K562 (cell line): ENCODE measurements at regions not wholly inside any gene's neighbourhood (a gene's known extent, or its start where the extent isn't known, plus 50 kb on each side); places are given as distances from the start of the nearest gene placed in this dataset.

Experiments
- ATAC-seq: fragments of 200-7000 bp; cut with Tn5 transposase; 3 replicates; pipeline ENCODE4 v1.9.1; 2020; ENCODE audit warnings: moderate library complexity
- BruUV-seq: library from RNA; stranded (reverse); fragments of 400-500 nt; replicated peaks from 2 replicates; lab custom pipeline; 2021; lab: Mats Ljungman, UMichigan
- CTCF ChIA-PET: fragments of 300-600 bp; formaldehyde crosslinking; extraction: SDS; loops from one replicate; lab custom pipeline; 2021; ENCODE audit warnings: low intra/inter-chr PET ratio; lab: Yijun Ruan, JAX
- POLR2A ChIA-PET: fragments of 300-600, 350-650 bp; sonication (Branson Sonifier 250); formaldehyde crosslinking; extraction: SDS; loops from one replicate; lab custom pipeline; 2021; ENCODE audit warnings: antibody characterized with exemption, inconsistent platforms; lab: Yijun Ruan, JAX
- DNase-seq, 4 experiments: peaks; one replicate each; pipeline versions ENCODE4 v3.0.0 to v3.0.0-alpha.2; 2011 to 2018; ENCODE audit warnings: low spot score in 3 of 4, mixed read lengths in 3 of 4; ENCODE audit errors: extremely low read depth in 1 of 4
- FAIRE-seq: peaks from 2 replicates; lab custom pipeline; 2011; peaks lifted over from hg19 to GRCh38; lab: Jason Lieb, UNC
- H2AFZ ChIP-seq: 2 replicates; pipeline ENCODE4 v1.6.0; 2011; ENCODE audit warnings: low read depth, low read length, control low read depth, inconsistent platforms
- H3K27ac ChIP-seq: fragments of 200-600 bp; 3 replicates; pipeline ENCODE4 v1.8.0; 2011; ENCODE audit warnings: low read depth, mild to moderate bottlenecking, control low read depth, inconsistent platforms, low read length, moderate library complexity, mixed read lengths; ENCODE audit errors: extremely low read depth
- H3K27me3 ChIP-seq, 2 experiments: fragments of 300-600 bp in 1 of 2; 2 replicates in 1 of 2; 3 replicates in 1 of 2; pipeline versions ENCODE4 v1.6.0 to v1.8.0; 2011; ENCODE audit warnings: inconsistent platforms in 2 of 2, low read length in 2 of 2, mild to moderate bottlenecking in 1 of 2, mixed read lengths in 1 of 2, moderate library complexity in 1 of 2; ENCODE audit not compliant: control insufficient read depth in 2 of 2, insufficient read depth in 2 of 2
- H3K36me3 ChIP-seq: fragments of 300-600 bp; 3 replicates; pipeline ENCODE4 v1.8.0; 2011; ENCODE audit warnings: mild to moderate bottlenecking, low read length, inconsistent platforms; ENCODE audit not compliant: control insufficient read depth, insufficient read depth
- H3K4me1 ChIP-seq, 2 experiments: fragments of 200-600 bp in 1 of 2; replicated peaks in 1 of 2; 2 replicates in 1 of 2; 3 replicates in 1 of 2; pipeline versions ENCODE4 v1.5.1 to v1.8.0; 2011; ENCODE audit warnings: inconsistent platforms in 2 of 2, low read length in 2 of 2, mild to moderate bottlenecking in 1 of 2, mixed read lengths in 1 of 2, moderate library complexity in 1 of 2; ENCODE audit not compliant: control insufficient read depth in 2 of 2, insufficient read depth in 2 of 2
- H3K4me2 ChIP-seq: 2 replicates; pipeline ENCODE4 v1.6.1; 2011; ENCODE audit warnings: low read length, control low read depth, inconsistent platforms, mixed read lengths; ENCODE audit not compliant: insufficient read depth
- H3K4me3 ChIP-seq: fragments of 200-600 bp; sonication (generic), shearing (Covaris generic); 2 replicates; pipeline ENCODE4 v1.5.1; 2016; ENCODE audit warnings: control low read depth, inconsistent platforms
- H3K79me2 ChIP-seq: fragments of 200-600 bp; 3 replicates; pipeline ENCODE4 v1.8.0; 2011; ENCODE audit warnings: low read length, inconsistent platforms; ENCODE audit not compliant: control insufficient read depth, insufficient read depth
- H3K9ac ChIP-seq, 2 experiments: 2 replicates each; pipeline versions ENCODE4 v1.6.0 to v1.6.1; 2011; ENCODE audit warnings: low read depth in 2 of 2, low read length in 2 of 2, control low read depth in 1 of 2, inconsistent platforms in 1 of 2, mild to moderate bottlenecking in 1 of 2, mixed read lengths in 1 of 2; ENCODE audit not compliant: insufficient read depth in 1 of 2
- H3K9me1 ChIP-seq: one replicate; pipeline ENCODE4 v1.6.0; 2011; ENCODE audit warnings: inconsistent platforms, mild to moderate bottlenecking, low read length, moderate library complexity; ENCODE audit not compliant: control insufficient read depth, insufficient read depth
- H3K9me3 ChIP-seq: replicated peaks from 2 replicates; pipeline ENCODE4 v1.5.1; 2011; ENCODE audit warnings: low read depth, low read length, inconsistent platforms; ENCODE audit not compliant: control insufficient read depth, insufficient read depth
- H4K20me1 ChIP-seq: replicated peaks from 2 replicates; pipeline ENCODE4 v1.6.1; 2011; ENCODE audit warnings: low read length, inconsistent platforms, mixed read lengths; ENCODE audit not compliant: control insufficient read depth, insufficient read depth
- FOXA3 ChIP-seq, 2 experiments: fragments of 450-650 bp in 1 of 2; sonication (generic) in 1 of 2; formaldehyde crosslinking; IDR thresholded peaks in 1 of 2; conservative IDR thresholded peaks in 1 of 2; 2 replicates each; pipeline versions ENCODE4 v1.4.0 to v1.8.0; 2020 to 2022; ENCODE audit warnings: mild to moderate bottlenecking in 2 of 2, missing genetic modification reagents in 1 of 2
- LEF1 ChIP-seq: fragments of 450-650 bp; IDR thresholded peaks from 2 replicates; pipeline ENCODE4 v1.6.1; 2016; ENCODE audit warnings: mild to moderate bottlenecking
- PRPF4 ChIP-seq: fragments of 200-400 bp; formaldehyde crosslinking; IDR thresholded peaks from one replicate; pipeline ENCODE4 v1.6.1; 2017; ENCODE audit warnings: low read length, low read depth, mild to moderate bottlenecking; ENCODE audit not compliant: insufficient read depth, poor library complexity, severe bottlenecking
- PTRF ChIP-seq: fragments of 450-650 bp; IDR thresholded peaks from 2 replicates; pipeline ENCODE4 v1.6.1; 2016; ENCODE audit warnings: mild to moderate bottlenecking, missing genetic modification characterization, missing compliant biosample characterization
- RFX5 ChIP-seq: IDR thresholded peaks from 2 replicates; pipeline ENCODE4 v1.6.1; 2011; ENCODE audit warnings: low read depth, mild to moderate bottlenecking, improper control_type of control experiment, low read length
- TCF7L2 ChIP-seq: fragments of 150-350 bp; IDR thresholded peaks from 2 replicates; pipeline ENCODE4 v1.6.1; 2016; ENCODE audit warnings: low read depth, mild to moderate bottlenecking, low read length, moderate library complexity
- whole genome bisulfite sequencing: fragments of 100-300 bp; shearing (Covaris generic); methylation state at CpG from one replicate; pipeline ENCODE4 v1.1.6; 2016; ENCODE audit warnings: low coverage, mixed read lengths; ENCODE audit not compliant: insufficient coverage; ENCODE audit errors: missing lambda C conversion rate; 5-methylcytosine and 5-hydroxymethylcytosine counted together
- in situ Hi-C: fragments of 300-500 bp; cut with MboI; formaldehyde crosslinking; loops from 4 replicates; pipeline ENCODE4 v1.15.0; 2018; ENCODE audit warnings: inconsistent platforms, mixed read lengths
- intact Hi-C: fragments of 100-400 bp; cut with micrococcal nuclease; formaldehyde crosslinking; loops from 2 replicates; pipeline ENCODE4 v1.14.2; 2022
- TF ChIP-seq, protein P1 (sequence below): fragments of 450-650 bp; formaldehyde crosslinking; IDR thresholded peaks from 2 replicates; pipeline ENCODE4 v1.4.0; 2022; ENCODE audit warnings: missing genetic modification characterization
- TF ChIP-seq, protein P2 (sequence below): fragments of 250-450 bp; sonication (Bioruptor Pico); IDR thresholded peaks from 2 replicates; pipeline ENCODE4 v1.5.0; 2020; ENCODE audit warnings: mild to moderate bottlenecking, borderline replicate concordance

GRCh38 chr11:45483416-45483815 is 182.0 kb downstream of the CHST1 start:
- Histone ChIP-seq H3K4me2 (no peak overlapping the region), H3K9me1 (no peaks in the 10 kb centered on the region), H3K27me3 (peaks cover 12 to 28% of the 10 kb centered on the region in 2 experiments; a peak in 3 of 5 replicates), H4K20me1 (no peaks in the 10 kb centered on the region; the same call in 1 of the 2 replicates), H3K36me3 (no peaks in the 10 kb centered on the region), H3K4me3 (no peak overlapping the region), H3K9me3 (no peaks in the 10 kb centered on the region), H3K27ac (no peak overlapping the region), H3K79me2 (no peaks in the 10 kb centered on the region)
- ATAC-seq (no peak), DNase-seq (no peak)
- POLR2A ChIA-PET = interaction anchor here (0.5 kb wide), 1 partner anchor 137 kb away, joined by 3 read pairs; no protein-coding TSS in a partner anchor
- in situ Hi-C loops = no loop called here
- TF ChIP-seq TCF7L2 = no peak
- no peak for TF ChIP-seq LEF1
- TF ChIP-seq FOXA3 (CRISPR knock-in tag; conservative IDR thresholded peaks at IDR 0.05 in 1 of 2, IDR thresholded peaks at IDR 0.05 in 1 of 2) = no peak
- no peak for TF ChIP-seq RFX5
- TF ChIP-seq, protein P1, sequence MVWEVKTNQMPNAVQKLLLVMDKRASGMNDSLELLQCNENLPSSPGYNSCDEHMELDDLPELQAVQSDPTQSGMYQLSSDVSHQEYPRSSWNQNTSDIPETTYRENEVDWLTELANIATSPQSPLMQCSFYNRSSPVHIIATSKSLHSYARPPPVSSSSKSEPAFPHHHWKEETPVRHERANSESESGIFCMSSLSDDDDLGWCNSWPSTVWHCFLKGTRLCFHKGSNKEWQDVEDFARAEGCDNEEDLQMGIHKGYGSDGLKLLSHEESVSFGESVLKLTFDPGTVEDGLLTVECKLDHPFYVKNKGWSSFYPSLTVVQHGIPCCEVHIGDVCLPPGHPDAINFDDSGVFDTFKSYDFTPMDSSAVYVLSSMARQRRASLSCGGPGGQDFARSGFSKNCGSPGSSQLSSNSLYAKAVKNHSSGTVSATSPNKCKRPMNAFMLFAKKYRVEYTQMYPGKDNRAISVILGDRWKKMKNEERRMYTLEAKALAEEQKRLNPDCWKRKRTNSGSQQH (CRISPR knock-in tag) = no peak
- TF ChIP-seq, protein P2, sequence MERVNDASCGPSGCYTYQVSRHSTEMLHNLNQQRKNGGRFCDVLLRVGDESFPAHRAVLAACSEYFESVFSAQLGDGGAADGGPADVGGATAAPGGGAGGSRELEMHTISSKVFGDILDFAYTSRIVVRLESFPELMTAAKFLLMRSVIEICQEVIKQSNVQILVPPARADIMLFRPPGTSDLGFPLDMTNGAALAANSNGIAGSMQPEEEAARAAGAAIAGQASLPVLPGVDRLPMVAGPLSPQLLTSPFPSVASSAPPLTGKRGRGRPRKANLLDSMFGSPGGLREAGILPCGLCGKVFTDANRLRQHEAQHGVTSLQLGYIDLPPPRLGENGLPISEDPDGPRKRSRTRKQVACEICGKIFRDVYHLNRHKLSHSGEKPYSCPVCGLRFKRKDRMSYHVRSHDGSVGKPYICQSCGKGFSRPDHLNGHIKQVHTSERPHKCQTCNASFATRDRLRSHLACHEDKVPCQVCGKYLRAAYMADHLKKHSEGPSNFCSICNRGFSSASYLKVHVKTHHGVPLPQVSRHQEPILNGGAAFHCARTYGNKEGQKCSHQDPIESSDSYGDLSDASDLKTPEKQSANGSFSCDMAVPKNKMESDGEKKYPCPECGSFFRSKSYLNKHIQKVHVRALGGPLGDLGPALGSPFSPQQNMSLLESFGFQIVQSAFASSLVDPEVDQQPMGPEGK = no peak
- TF ChIP-seq PRPF4 = no peak
- TF ChIP-seq PTRF (tag) = no peak
- TF ChIP-seq, all 486 proteins: peak for 0
- intact Hi-C loops = no loop called here
- no peak for FAIRE-seq
- H3K4me1 ChIP-seq = no peaks in the 10 kb centered on the region
- no TSS peak for BruUV-seq
- CTCF ChIA-PET = no interaction called here
- WGBS = 0% methylated on average over 5 of the region's 5 CpGs
- no peak overlapping the region for H3K9ac ChIP-seq
- no peak overlapping the region for H2AFZ ChIP-seq
